Effector memory CD4-positive, alpha-beta T cell (primary cell): ENCODE measurements at regions not wholly inside any gene's neighbourhood (a gene's known extent, or its start where the extent isn't known, plus 50 kb on each side); places are given as distances from the start of the nearest gene placed in this dataset.
"Not testable (repeated sequence)": the region's sequence is repeated elsewhere in the genome, so short reads cannot be mapped to it uniquely, and the experiment has no call there.

Source experiments
- DNase-seq, 3 donors: peaks; one replicate each; pipeline ENCODE4 v3.0.0-alpha.2; 2020
- H3K27ac ChIP-seq: 2 replicates; pipeline ENCODE4 v1.7.0; 2013; ENCODE audit warnings: mild to moderate bottlenecking, low read length, moderate library complexity; ENCODE audit not compliant: insufficient read depth, poor library complexity, severe bottlenecking
- H3K27me3 ChIP-seq: replicated peaks from 2 replicates; pipeline ENCODE4 v1.7.0; 2013; ENCODE audit warnings: mild to moderate bottlenecking, low read length; ENCODE audit not compliant: insufficient read depth, control insufficient read depth, poor library complexity, severe bottlenecking
- H3K36me3 ChIP-seq: 2 replicates; pipeline ENCODE4 v1.7.0; 2013; ENCODE audit warnings: mild to moderate bottlenecking, low read length, moderate library complexity; ENCODE audit not compliant: control insufficient read depth, insufficient read depth
- H3K4me1 ChIP-seq: 2 replicates; pipeline ENCODE4 v1.7.0; 2013; ENCODE audit warnings: low read length, mild to moderate bottlenecking; ENCODE audit not compliant: control insufficient read depth, insufficient read depth, poor library complexity, severe bottlenecking
- H3K4me3 ChIP-seq: 2 replicates; pipeline ENCODE4 v1.7.0; 2013; ENCODE audit warnings: low read length, low read depth, mild to moderate bottlenecking; ENCODE audit not compliant: insufficient read depth, poor library complexity, severe bottlenecking
- H3K9me3 ChIP-seq: 2 replicates; pipeline ENCODE4 v1.7.0; 2013; ENCODE audit warnings: mild to moderate bottlenecking, low read length, moderate library complexity; ENCODE audit not compliant: control insufficient read depth

DNA sequence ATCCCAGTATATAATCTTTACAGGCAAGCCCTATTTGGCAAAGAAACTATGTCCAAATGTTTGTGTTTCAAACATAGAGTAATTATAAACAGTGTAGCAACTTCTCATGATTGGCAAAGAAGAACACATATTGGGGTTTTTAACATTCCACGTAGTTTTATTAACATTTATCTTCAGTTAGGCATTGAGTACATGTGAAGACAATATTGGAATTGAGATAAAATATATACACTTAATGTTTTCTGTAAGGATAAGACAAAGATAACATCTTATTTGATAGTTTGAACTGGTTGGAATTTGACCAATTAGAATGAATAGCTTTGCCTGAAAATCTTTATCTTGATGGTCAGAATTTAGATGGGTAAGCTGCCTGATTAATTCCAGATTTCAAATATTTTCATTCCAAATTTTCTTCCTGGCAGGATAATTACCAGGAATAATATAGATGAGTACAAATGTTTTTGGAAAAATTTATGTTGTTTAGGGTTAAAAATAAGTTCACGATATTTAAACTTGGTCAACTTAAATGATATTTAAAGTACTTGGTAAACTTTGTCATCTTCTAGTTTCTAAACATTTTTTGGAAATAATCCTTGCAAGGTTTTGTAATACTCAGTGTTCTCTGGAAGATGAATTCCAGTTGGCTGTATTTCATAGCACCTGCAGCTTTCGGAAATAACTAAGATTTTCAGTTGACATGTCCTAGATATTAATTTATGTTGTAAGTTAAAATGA is 536.5 kb upstream of the SPRY2 start:
- no peaks in the 10 kb centered on the region for H3K4me1 ChIP-seq

DNA sequence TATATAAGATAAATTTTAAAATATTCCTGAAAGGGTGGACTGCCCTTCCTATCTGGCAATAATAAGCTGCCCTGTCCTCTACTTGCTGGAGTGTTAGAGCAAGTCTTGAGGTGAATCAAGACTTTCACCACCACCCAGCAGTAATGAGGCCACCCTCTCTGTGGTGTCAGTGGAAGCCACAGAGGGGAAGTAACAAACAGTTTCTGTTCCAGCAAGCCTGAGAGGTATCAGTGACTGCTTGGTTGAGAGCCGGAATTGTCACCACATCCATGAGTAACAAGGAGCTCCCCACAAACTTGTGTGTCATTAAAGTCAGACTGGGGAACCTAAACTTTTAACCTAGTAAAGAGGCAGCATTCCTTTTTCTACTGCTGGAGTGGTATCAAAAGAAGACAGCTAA is 532.7 kb upstream of the SPRY2 start:
- Histone ChIP-seq H3K9me3 (no peaks in the 10 kb centered on the region), H3K27me3 (no peaks in the 10 kb centered on the region), H3K4me1 (no peaks in the 10 kb centered on the region), H3K36me3 (no peaks in the 10 kb centered on the region), H3K27ac (no peak overlapping the region), H3K4me3 (no peak overlapping the region)
- DNase-seq: no peak

More for the DNA sequence above, 536.5 kb upstream of the SPRY2 start:
- Histone ChIP-seq H3K27ac (no peak overlapping the region), H3K9me3 (no peaks in the 10 kb centered on the region), H3K4me3 (no peak overlapping the region), H3K27me3 (no peaks in the 10 kb centered on the region), H3K36me3 (no peaks in the 10 kb centered on the region)
- DNase-seq: no peak

DNA sequence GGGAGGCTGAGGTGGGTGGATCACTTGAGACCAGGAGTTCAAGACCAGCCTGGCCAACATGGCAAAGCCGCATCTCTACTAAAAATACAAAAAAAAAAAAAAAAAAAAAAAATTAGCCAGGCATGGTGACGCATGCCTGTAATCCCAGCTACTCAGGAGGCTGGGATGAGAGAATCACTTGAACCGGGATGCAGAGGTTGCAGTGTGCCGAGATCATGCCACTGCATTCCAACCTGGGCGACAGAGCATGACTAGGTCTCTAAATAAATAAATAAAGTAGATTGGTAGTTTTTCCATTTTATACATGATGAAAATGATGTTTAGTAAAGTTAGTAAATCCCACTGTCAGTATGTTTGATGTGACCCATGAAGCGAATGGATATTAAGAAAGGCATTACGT is 531.0 kb upstream of the SPRY2 start:
- not testable (repeated sequence) for H3K27ac ChIP-seq, H3K36me3 ChIP-seq, DNase-seq, H3K4me3 ChIP-seq, H3K4me1 ChIP-seq, H3K27me3 ChIP-seq, H3K9me3 ChIP-seq

DNA sequence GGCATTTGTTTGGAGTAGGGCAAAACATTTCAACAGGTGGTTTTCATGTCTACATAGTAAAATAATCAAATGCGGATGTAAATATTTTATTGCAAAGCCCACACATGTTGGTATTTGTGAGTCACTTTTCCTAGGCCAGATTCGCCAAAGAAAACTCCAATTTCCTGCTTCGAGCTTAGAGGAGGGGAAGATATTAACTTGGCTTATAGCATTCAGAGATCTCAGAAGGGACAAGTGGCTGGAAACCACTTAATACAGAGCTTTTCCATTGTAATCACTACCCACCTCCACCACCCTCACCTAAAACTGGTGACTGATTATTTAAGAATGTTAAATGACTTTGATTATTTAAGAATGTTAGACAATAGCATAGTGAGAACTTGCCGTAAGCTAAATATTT is 530.6 kb upstream of the SPRY2 start:
- DNase-seq: no peak
- H3K9me3 ChIP-seq: no peaks in the 10 kb centered on the region
- H3K36me3 ChIP-seq: no peaks in the 10 kb centered on the region
- no peaks in the 10 kb centered on the region for H3K4me1 ChIP-seq
- no peaks in the 10 kb centered on the region for H3K27me3 ChIP-seq
- H3K27ac ChIP-seq: no peak overlapping the region
- no peak overlapping the region for H3K4me3 ChIP-seq

DNA sequence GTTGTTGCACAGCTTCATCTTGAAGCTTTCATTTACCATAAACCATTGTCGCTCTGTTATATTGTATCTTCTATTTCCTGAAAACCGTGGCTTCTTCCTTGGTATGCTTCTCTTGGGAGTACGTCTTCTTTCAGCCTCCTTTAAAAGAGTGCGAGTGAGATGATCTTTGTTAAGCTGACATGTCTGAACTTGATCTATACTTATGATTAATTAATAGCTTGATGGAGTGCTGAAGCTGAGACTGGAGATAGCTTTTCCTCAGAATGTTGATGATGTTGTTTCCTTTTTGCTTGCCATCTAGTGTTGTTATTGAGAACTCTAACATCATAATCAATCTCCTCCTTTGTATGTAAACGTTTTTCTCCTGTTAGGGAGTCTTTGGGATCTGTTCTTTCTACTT is 529.3 kb upstream of the SPRY2 start:
- Histone ChIP-seq H3K36me3 (no peaks in the 10 kb centered on the region), H3K4me3 (no peak overlapping the region), H3K9me3 (no peaks in the 10 kb centered on the region), H3K27me3 (no peaks in the 10 kb centered on the region), H3K4me1 (no peaks in the 10 kb centered on the region), H3K27ac (no peak overlapping the region)
- no peak for DNase-seq

DNA sequence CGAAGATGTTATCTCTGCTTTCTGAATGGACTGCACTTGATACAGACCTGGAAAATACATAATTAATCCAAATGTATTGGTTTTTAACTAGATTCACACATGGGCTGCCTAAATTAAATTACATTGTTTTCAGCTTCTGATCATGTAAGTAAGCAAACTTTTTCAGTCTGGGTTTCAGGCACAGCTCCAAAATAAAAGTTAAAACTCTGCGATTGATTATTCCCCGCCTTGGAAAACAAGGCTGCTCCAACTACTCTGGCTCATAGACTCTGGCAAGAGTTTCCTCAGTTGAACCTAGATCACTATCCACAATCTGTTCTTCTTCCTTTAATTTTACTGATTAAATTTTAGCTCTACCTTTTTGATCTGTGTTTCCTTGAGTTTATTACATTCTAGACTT is 526.0 kb upstream of the SPRY2 start:
- Histone ChIP-seq H3K4me1 (no peaks in the 10 kb centered on the region), H3K4me3 (no peak overlapping the region), H3K36me3 (no peaks in the 10 kb centered on the region), H3K9me3 (no peaks in the 10 kb centered on the region), H3K27me3 (no peaks in the 10 kb centered on the region), H3K27ac (no peak overlapping the region)
- DNase-seq: no peak

DNA sequence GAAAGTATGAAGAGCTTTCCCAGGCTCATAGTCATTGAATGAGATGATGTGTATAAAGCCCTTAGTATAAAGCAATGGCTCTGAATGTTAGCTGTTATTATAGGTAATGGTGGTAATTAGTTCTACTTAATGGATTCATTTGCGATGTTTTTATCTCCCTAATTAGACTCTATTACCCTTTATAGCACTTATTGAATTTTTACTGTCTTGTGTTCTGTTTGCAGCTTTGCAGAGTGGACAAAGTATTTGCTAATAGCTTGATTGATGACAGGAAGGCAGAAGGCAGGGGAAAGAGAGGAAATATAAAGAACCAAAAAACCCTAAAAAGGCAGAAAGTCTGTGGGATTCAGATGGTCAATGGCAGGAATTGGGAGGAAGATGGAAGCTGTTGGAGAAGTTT is 524.4 kb upstream of the SPRY2 start:
- Histone ChIP-seq H3K27me3 (no peaks in the 10 kb centered on the region), H3K4me3 (no peak overlapping the region), H3K4me1 (no peaks in the 10 kb centered on the region)

DNA sequence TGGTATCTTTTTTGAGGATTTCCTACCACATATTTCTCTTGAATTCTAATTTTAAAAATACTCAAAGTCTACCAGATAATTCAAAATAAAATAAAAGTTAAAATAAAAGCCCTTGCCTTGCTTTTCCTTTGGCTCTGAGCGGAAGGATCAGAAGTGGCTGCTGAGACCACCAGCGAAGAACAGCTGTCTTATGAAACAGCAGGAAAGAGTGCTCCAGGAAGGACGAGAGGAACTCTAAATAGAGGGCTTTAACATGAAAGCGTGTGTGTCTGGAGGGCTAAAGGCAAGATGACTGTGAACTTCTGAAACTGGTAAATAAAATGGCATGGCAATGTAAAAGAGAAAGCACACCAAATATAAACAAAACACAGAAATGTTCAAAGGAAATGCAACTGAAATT is 521.5 kb upstream of the SPRY2 start:
- no peak for DNase-seq
- H3K4me3 ChIP-seq: no peak overlapping the region

More for the DNA sequence above, 524.4 kb upstream of the SPRY2 start:
- no peak overlapping the region for H3K27ac ChIP-seq
- DNase-seq: no peak
- no peaks in the 10 kb centered on the region for H3K36me3 ChIP-seq
- H3K9me3 ChIP-seq: no peaks in the 10 kb centered on the region

DNA sequence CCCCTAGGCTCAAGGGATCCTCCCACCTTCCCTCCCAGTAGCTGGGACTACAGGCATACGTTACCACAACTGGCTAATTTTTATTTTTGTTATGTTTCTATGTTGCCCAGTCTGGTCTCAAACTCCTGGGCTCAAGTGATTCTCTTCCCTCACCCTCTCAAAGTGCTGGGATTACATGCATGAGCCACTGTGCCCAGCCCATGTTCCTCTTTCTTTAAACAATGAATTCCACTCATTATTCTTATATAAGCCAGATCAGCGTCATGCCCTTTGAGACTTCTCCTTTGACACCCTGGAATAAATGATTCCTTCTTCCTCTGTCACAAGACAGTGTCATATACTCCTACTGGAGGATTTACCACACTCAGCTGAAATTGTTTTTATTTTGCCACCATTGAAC is 519.9 kb upstream of the SPRY2 start:
- H3K9me3 ChIP-seq: no peaks in the 10 kb centered on the region
- no peak for DNase-seq
- H3K36me3 ChIP-seq: no peaks in the 10 kb centered on the region
- no peaks in the 10 kb centered on the region for H3K27me3 ChIP-seq
- no peak overlapping the region for H3K4me3 ChIP-seq
- H3K4me1 ChIP-seq: no peaks in the 10 kb centered on the region
- H3K27ac ChIP-seq: no peak overlapping the region

More for the DNA sequence above, 521.5 kb upstream of the SPRY2 start:
- H3K36me3 ChIP-seq: no peaks in the 10 kb centered on the region
- H3K27ac ChIP-seq: no peak overlapping the region
- H3K4me1 ChIP-seq: no peaks in the 10 kb centered on the region
- no peaks in the 10 kb centered on the region for H3K9me3 ChIP-seq
- no peaks in the 10 kb centered on the region for H3K27me3 ChIP-seq

DNA sequence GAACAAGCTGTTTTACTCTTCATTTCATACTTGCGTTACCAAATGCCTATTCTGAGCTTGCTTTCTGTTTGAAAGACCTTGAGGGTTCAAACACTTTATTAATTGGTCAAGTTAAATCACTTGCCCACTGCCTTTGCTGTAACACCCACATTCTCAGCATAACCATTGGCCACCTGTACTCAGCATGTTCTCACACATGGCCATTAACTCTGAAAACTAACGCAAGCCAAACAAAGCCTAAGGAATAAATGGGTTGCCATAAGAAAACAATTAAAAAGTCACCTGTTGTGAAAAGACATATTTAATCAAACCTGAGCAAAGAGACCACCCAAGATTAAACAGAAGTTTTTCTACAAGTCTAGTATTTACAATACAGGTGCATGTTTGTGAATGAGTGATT is 517.2 kb upstream of the SPRY2 start:
- Histone ChIP-seq H3K4me3 (no peak overlapping the region), H3K4me1 (no peaks in the 10 kb centered on the region), H3K36me3 (no peaks in the 10 kb centered on the region), H3K27ac (no peak overlapping the region), H3K9me3 (no peaks in the 10 kb centered on the region), H3K27me3 (no peaks in the 10 kb centered on the region)
- DNase-seq: no peak
